HG03571 (cell line): ENCODE measurements at regions not wholly inside any gene's neighbourhood (a gene's known extent, or its start where the extent isn't known, plus 50 kb on each side); places are given as distances from the start of the nearest gene placed in this dataset.
A peak's percentile ranks its signal among the peaks of the same experiment; 100 is the strongest.
"Not testable (repeated sequence)": the region's sequence is repeated elsewhere in the genome, so short reads cannot be mapped to it uniquely, and the experiment has no call there.

Experiments used
- ATAC-seq: cut with Tn5 transposase; IDR thresholded peaks from one replicate; pipeline ENCODE4 v1.9.1; 2021; ENCODE audit not compliant: unreplicated experiment

DNA sequence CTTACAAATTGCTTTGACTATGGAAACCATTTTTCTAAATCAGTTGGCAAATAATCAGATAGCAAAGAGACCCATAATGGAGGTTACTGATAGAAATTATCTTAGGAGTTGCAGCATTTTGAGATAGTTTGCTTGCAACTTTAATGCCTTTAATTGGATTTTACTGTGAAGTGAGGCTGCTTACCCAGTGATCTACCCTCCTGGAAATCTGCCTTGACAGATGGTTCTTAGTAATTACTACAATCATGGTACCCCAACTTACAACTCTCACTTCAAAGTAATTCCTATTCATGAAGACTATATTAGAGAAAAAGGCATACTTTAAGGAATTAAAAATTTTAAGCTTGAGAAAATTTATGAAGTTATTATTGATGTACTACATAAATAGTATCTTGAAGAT, 1288.6 kb upstream of the CDH2 start:
- ATAC-seq = no peak

DNA sequence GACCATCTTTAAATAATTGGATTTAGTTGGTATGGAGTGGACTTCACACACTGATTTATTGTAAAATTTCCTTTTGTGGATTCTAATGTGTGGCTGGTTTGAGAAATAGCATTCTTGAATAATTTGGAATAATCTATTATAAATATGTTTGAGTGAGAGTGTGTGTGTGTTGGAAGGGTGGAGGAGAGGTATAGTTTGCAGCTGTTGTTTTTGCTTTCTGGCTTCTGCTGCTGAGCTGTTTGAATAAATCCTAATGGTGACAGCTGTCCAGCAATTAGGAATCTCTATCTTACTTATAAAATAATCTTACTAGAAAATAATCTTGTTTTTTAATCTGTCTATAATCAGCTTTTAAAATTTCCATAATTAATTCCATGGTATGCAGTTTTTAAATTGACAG, 1283.0 kb upstream of the CDH2 start:
- ATAC-seq = no peak

DNA sequence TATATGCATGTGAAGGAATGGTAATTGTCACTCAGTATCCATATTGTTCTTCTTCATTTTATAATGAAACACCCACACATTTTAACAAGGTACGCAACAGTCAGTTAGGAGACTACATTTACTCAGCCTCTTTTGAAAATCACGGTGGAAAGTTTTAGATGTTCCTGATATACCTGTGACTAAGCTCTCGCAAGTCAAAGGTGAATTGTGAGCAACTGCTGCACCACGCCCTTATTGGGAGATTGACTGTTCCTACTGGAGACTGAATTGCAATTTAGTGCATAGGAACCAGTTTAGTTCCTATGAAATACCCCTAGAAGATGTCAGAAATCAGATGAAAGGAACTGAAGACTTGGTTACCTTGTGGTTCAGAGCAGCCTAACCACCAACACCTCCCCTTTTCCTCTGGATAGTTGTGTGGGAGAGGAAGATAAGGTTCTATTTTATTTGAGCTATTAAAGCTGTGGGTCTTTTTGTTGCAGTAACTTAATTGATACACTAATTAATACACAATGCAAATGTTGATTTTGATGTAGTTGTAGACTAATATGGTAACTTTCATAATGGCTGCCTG, 1280.5 kb upstream of the CDH2 start:
- ATAC-seq = no peak

DNA sequence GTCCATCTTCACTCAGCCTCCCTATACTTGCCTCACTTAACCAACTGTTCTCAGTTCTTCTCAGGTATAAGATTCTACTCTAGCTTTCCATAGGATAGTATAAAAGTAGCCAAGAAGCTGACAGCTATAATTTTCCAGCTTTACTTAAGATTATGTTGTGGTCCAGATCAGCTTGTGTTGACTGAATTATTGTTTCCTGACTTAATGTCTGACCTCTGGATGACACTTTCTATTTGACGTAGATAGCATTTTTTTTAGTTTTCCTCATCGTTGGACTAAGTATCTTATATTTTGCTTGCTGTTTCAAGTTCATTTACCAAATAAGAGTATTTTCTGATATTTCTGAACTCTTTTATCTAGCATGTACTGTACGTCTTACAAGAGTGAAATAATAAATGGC, 1272.5 kb upstream of the CDH2 start:
- ATAC-seq = no peak

DNA sequence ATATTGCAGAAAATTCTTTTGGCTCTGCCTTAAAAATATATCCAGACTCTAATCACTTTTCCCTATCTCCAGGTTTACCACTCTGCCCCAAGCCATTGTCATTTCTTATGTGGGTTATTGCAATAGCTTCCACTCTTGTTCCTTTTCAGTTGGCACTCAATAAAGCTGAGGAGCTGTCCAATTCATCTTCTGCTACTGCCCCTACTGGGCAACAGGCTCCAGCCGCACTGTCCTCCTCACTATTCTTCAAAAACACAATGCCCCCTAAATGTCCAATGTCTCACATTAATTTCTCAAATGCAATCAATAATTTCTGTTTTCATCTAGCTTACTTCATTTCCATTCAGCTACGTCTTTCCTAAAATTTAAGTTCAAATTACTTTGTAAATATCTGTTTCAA, 1262.5 kb upstream of the CDH2 start:
- no peak for ATAC-seq

DNA sequence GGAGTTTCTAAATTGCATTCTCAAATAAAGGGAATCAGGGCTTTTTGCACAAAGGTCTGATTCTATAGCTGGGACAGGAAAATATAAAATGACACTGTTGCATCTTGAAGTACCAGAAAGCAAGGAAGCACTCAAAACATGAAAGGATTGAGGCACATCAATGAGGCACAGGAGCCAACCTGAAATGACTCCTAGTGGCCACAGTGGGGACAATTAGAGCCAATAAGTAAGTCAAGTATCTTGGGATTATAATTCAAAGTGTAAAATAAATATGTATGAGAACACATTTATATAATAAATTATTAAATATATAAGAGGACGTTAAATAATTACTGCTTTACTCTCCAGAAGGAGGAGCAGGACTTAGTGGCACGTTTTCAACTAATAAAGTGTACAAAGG, 1259.5 kb upstream of the CDH2 start:
- ATAC-seq = no peak

DNA sequence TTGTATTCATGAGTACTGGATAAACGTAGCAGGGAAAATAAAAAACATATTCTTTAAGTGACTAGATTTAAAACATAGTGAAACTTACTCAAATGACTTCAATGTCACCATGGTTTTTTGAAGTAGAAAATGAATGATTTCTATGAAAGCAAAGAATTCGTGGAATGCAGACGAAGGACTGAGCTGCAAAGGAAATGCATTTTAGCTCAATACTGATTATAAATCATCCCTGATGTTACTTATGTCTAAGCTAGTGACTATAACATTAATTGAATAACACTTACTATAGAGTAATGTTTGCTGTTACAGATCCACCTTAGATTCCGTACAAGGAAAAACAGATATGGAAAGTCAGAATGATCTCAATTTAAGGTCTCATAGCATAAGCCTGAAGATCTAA, 1257.7 kb upstream of the CDH2 start:
- ATAC-seq = no peak

DNA sequence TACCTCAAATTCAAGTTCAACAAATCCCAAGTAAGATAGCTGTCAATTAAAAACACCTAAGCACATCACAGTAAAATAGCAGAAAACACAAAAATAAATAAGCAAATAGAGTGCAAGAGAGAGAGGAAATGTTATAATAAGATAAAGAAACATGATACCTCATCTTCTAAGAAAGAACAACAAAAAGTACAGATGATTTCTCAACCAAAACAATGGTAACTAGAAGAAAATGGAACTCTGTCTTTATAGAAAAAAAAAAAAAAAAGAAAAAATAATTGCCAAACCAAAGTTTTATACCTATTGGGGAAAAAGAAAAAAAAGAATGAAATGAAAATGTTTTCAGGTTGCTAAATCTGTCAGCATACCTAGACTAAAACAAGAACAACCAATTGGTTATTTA, 1253.5 kb upstream of the CDH2 start:
- no peak for ATAC-seq

DNA sequence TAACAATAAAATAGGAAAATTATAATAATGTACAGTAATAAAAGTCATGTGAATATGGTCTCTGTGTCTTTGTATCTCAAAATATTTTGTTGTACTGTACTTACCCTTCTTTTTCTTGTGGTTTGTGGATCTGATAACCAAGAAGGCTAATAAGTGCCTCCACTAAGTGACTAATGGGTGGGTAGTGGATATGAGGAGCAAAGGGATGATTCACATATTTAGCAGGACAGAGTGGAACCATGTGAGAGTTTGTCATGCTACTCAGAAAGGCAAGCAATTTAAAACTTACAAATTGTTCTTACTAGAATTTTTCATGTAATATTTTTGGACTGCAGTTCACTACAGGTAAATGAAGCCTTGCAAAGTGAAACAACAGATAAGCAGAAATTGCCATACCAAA, 1241.2 kb upstream of the CDH2 start:
- no peak for ATAC-seq

DNA sequence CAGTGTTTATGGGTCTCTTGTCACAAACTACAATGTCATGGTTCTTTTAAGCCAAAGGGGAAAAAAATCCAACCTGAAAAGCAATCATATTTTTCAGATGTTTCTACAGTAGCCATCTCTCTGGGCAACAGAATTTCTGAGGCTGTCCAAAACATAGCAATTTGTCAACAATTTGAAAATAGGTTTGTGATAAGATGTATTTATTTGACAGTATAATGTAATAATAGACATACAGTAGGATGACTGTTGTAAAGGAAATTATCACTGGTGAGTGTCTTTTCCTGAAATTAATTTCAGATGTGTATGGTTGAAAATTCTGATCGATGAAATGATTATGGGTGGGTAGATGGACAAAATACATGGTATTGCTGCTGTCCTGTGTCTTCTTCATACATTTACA, 1230.1 kb upstream of the CDH2 start:
- no peak for ATAC-seq

DNA sequence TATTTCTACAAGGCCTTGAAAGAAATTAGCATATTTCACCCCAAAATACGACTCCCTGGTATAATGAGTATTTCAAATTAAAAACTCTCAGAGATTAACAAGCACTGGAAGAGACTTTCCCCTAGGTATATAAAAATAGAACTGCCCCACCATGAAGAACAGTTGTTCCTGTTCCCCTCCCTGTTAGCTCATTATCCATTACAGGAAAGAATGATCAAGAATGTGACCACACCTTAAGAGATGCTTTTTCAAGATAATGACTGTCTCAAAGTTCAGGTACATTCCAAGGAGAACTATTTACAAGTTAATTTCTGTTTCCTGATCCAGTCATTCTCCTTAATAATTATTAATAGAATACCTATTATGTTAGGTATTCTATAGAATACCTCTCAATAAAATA, 1220.6 kb upstream of the CDH2 start:
- no peak for ATAC-seq

DNA sequence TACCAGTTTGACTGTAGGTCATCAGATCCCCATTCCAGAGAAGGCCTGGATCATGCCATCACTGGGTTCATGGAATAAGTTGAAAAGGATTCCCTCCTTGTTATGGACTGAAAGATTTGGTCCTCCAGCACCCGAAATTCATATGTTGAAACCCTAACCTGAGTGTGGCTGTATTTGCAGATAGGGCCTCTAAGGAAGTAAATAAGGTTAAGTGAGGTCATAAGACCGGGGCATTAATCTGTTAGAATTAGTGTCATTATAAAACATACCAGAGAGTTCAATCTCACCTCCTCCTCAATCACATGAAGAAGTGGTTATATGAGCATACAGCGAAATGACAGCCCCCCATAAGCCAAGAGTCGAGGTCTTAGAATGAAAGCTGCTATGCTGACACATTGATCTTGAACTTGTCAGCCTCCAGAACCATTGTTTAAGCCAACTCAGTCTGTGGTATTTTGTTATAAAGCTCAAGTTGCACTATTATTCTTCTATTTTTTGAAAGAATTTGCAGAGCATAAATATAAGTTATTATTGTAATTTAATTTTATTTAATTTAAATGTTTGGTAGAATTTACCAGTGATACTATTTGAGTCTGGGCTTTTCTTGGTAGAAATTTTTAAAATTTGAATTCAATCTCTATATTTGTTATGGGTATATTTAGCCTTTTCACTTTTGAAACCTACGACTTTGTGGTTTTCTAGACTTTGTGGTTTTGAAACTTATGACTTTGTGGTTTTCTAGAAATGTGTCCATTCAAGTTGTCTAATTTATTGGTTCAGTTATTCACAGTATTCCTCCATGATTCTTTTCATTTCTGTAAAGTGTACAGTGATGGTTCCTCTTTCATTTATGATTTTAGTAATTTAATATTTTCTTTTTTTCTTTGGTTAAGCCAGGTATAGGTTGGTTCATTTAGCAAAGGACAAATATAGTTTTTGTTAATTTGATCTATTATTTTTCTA, 1206.7 kb upstream of the CDH2 start:
- ATAC-seq = peak; percentile 62

DNA sequence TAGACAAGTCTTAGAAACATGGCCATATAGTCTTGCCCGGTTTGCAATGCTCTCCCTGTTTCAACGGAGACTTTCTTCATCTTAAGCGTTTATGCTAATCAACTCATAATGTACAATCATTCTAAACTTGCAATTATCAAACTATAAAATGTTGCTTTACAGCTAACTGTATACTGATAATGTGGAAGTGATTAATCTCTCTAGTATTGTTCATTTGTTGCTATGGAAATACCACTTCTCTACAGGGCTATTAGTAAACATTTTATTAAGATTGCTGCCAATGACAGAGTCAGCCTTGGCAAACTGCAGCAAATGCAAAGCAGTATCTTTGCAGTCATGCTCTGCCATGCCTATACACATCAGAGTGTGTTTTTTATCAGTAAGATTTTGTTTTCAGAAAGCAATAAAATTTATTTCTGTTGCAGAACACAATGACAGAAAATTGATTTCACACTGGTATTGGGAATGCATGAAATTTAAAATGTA, 1201.8 kb upstream of the CDH2 start:
- no peak for ATAC-seq

DNA sequence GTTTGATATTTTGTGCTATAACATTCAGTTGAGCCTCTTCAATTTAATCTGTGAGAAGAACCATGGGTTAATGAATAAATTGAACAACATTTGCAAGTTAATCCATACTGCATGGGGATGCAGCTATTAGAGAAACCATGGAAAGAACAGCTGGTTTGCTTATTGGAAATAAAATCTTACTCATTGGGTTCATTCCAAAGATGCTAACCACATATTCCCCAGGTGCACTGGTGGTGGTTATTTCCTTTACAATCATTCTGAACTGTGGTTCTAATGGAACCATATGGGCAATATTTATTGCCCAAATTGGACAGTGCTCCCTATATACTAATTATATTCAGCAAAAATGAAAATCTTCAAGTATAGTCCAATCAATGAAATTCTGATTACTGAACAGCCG, 1200.4 kb upstream of the CDH2 start:
- no peak for ATAC-seq

DNA sequence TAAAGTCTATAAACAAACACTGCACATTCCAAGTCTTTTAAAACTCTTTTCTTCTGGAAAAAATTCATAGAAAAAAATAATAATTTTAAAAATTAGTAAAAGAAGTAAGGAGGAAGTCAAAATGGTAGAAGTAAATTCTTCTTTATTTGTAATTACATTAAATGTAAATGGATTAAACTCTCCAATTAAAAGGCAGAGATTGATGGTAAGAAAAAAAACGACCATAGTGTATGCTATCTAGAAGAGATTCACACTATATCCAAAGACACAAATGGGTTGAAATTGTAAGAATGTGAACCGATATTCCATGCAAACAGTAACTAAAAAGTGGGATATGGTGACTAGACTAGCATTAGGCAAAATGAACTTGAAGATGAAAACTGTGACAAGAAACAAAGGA, 1196.1 kb upstream of the CDH2 start:
- no peak for ATAC-seq

DNA sequence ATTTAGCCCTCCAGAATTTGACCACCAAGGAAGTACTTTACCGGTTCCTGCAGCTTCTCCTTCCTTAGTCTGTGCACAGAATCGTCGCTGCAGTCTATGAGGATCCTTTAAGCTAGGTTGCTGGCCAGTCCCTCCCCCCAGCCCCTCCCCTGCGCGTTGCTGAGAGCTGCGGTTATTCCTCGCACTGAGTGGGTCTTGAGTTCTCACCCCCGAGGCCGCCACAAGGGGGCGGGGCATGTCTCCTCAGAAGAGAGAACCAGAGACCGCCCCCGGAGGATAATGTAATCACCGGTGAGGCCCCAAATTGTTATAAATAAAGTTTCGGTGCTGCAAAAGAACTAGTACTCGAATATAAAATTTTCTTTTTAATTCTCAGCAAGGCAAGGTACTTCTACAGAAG, 1184.9 kb upstream of the CDH2 start:
- ATAC-seq = no peak

DNA sequence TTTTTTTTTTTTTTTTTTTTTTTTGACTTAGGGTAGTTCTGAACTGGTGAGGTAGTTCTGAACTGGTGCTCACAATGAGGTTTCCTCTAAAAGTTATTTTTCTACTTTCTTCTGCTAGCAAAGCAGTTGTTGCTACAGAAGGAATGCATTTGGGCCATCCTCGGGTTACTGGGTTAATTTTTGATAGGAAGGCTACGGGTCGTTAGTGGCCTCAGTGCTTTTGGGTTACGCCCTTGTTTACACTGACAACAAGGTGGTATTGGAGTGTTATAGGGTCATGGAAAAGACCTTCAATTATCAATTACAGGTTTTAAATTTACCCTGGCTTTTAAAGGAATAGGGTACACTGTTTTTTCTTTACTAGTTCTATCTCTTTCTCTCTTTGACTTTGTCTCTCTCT, 1183.7 kb upstream of the CDH2 start:
- ATAC-seq = not testable (repeated sequence)

DNA sequence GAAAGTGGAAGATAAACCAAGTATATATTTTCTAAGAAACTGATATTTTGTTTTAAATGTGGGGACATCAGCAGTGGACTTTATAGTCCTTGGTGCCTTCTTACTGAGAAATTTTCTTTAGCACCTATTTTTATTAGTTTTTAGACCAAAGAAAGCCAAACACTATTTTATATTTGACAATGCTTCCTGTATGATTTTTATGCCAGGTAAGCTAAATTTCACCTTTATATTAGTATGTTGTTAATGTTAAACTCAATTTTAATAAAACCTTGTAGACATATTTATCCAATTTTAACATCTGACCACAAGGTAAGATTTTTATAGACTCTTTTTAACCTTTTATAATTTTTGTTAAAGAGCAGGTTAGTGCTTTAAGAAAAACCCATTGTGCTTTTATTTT, 1182.3 kb upstream of the CDH2 start:
- not testable (repeated sequence) for ATAC-seq

DNA sequence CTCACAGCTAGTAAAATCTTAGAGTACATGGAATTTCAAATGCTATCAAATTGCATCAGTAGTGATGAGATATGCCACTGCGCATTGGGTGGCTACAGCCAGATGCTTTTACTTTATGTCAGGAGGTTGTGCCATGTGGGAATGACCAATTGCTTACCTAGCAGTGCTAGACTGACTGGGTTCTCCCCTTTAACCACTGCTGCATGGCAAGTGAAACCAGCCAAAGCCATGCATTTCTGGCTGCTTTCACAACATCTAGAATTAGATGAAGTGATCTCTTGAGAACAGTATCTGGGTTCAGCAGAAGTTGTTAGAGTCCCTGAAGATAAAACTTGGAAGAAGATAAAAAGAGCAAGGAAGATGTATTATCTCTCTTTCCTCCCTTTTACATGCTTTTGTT, 1174.2 kb upstream of the CDH2 start:
- ATAC-seq = no peak

DNA sequence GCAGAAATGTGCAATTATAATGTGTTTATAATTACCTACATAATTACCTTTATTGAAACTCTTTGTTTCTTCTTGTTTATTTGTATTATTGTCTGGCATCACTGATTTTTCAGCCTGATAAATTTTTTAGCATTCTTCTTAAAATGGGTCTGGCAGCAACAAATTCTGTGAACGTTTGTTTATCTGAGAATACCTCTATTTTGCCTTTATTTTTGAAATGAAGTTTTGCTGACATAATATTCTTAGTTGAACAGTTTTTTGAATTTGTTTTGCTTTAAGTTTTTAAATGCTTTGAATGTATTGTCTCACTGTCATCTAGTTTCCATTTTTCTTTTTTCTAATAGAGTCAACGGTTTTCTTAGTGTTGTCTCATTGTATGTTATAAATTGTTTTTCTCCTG, 1152.0 kb upstream of the CDH2 start:
- no peak for ATAC-seq

DNA sequence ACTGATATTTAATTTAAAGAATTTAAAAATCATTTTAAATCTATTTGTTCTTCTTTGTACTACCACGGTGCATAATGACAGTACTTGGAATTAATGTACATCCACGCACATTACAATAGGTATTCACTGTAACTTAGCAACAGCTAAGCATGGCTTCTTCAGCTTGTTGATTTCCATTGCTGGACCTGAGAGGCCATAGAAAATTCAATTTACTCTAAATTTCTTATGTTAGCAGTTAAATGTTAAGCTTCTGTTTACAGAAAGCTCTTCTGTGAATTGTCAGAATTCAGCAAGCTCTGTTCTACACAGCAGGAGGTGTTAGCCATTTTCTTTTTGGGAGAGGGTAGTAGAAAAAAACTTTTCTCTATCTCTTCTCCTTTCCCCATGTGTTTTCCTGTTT, 1149.3 kb upstream of the CDH2 start:
- ATAC-seq = no peak

DNA sequence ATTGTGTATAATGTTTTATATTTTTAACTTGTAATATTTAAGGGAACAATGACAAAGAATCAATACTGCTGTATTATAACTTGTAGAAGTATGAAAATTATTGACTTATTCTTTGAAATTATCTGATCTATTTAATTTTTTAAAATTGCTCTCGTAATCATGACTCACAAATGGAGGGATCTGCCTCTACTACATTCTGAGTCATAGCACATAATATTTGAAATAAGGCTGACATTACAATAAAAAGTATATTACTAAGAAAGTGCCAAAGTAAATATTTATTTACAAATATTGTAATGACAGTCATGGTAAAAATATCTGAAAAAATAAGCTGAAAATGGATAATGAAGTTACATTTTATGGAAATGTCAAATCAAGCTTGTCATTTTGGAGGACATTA, 1144.6 kb upstream of the CDH2 start:
- ATAC-seq = no peak

DNA sequence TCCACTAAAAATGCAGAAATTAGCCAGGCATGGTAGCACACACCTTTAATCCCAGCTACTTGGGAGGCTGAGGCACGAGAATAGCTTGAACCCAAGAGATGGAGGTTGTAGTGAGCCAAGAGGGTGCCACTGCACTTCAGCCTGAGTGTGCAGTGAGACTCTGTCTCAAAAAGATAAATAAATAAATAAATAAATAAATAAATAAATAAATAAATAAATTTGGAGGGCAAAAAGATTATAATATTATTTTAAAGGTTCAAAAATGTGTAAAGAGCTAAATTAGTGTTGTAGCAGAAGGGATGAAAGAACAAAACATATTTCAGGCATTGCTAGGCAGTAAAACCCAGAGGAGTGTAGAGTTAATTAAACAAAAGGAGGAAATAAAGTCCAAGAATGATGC, 1136.4 kb upstream of the CDH2 start:
- ATAC-seq = no peak
